SK-N-SH (cell line): ENCODE measurements at regions not wholly inside any gene's neighbourhood (a gene's known extent, or its start where the extent isn't known, plus 50 kb on each side); places are given as distances from the start of the nearest gene placed in this dataset.

Source experiments
- CTCF ChIA-PET: fragments of 300-600, 350-600 bp; formaldehyde crosslinking; extraction: SDS; loops from one replicate; lab custom pipeline; 2021; lab: Yijun Ruan, JAX
- POLR2A ChIA-PET: fragments of 350-600 bp; sonication (Branson Sonifier 250); formaldehyde crosslinking; extraction: SDS; loops from one replicate; lab custom pipeline; 2020; ENCODE audit warnings: antibody characterized with exemption, inconsistent platforms; lab: Yijun Ruan, JAX
- DNase-seq: peaks from one replicate; pipeline ENCODE4 v3.0.0; 2012
- H2AFZ ChIP-seq: fragments of 200-600 bp; sonication (generic); 2 replicates; pipeline ENCODE4 v1.8.1; 2016; ENCODE audit warnings: antibody characterized with exemption, mild to moderate bottlenecking, low read depth
- H3F3A ChIP-seq: fragments of 200-600 bp; sonication (generic); replicated peaks from 2 replicates; pipeline ENCODE3; 2016; ENCODE audit warnings: antibody characterized with exemption, mild to moderate bottlenecking; ENCODE audit not compliant: insufficient read depth
- H3K27ac ChIP-seq, 2 experiments: fragments of 200-500 bp in 1 of 2; fragments of 200-600 bp in 1 of 2; sonication (Bioruptor generic) in 1 of 2; sonication (generic), shearing (Covaris generic) in 1 of 2; 2 replicates each; pipeline versions ENCODE4 v1.5.1 to v1.6.1; 2014 to 2016; ENCODE audit warnings: low read depth in 2 of 2, inconsistent platforms in 1 of 2, low read length in 1 of 2, mild to moderate bottlenecking in 1 of 2, mixed read lengths in 1 of 2
- H3K27me3 ChIP-seq: fragments of 200-600 bp; sonication (generic), shearing (Covaris generic); 2 replicates; pipeline ENCODE4 v1.6.1; 2016; ENCODE audit warnings: mixed run types; ENCODE audit not compliant: insufficient read depth
- H3K36me3 ChIP-seq, 2 experiments: fragments of 200-500 bp in 1 of 2; fragments of 200-600 bp in 1 of 2; sonication (Bioruptor generic) in 1 of 2; sonication (generic) in 1 of 2; replicated peaks in 1 of 2; 2 replicates each; pipeline versions ENCODE3 to v1.5.1; 2014 to 2016; ENCODE audit warnings: low read length in 1 of 2, mild to moderate bottlenecking in 1 of 2; ENCODE audit not compliant: insufficient read depth in 2 of 2, control insufficient read depth in 1 of 2
- H3K4me1 ChIP-seq, 2 experiments: fragments of 200-500 bp in 1 of 2; fragments of 200-600 bp in 1 of 2; sonication (Bioruptor generic) in 1 of 2; sonication (generic), shearing (Covaris generic) in 1 of 2; 2 replicates each; pipeline versions ENCODE4 v1.5.1 to v1.6.1; 2014 to 2016; ENCODE audit warnings: low read depth in 1 of 2, low read length in 1 of 2, mixed run types in 1 of 2; ENCODE audit not compliant: insufficient read depth in 2 of 2, control insufficient read depth in 1 of 2
- H3K4me2 ChIP-seq: fragments of 200-600 bp; sonication (generic), shearing (Covaris generic); 2 replicates; pipeline ENCODE4 v1.6.1; 2017; ENCODE audit warnings: mixed run types
- H3K4me3 ChIP-seq, 2 experiments: fragments of 200-500 bp in 1 of 2; fragments of 200-600 bp in 1 of 2; sonication (Bioruptor generic) in 1 of 2; sonication (generic), shearing (Covaris generic) in 1 of 2; 2 replicates each; pipeline versions ENCODE4 v1.5.1 to v1.8.1; 2014 to 2016; ENCODE audit warnings: low read depth in 2 of 2, inconsistent platforms in 1 of 2, low read length in 1 of 2, mild to moderate bottlenecking in 1 of 2, mixed read lengths in 1 of 2, moderate library complexity in 1 of 2
- H3K79me2 ChIP-seq: fragments of 200-600 bp; sonication (generic); 2 replicates; pipeline ENCODE4 v1.8.1; 2017; ENCODE audit warnings: mild to moderate bottlenecking; ENCODE audit not compliant: insufficient read depth
- H3K9ac ChIP-seq: fragments of 200-600 bp; sonication (generic); 2 replicates; pipeline ENCODE4 v1.6.1; 2017; ENCODE audit warnings: mixed run types
- H3K9me2 ChIP-seq: fragments of 200-600 bp; sonication (generic); 2 replicates; pipeline ENCODE4 v1.6.1; 2017; ENCODE audit warnings: mixed run types
- H3K9me3 ChIP-seq: fragments of 200-600 bp; sonication (generic); 2 replicates; pipeline ENCODE4 v1.6.1; 2017; ENCODE audit warnings: mixed run types, mild to moderate bottlenecking, moderate library complexity
- H4K20me1 ChIP-seq: fragments of 200-600 bp; sonication (generic); 2 replicates; pipeline ENCODE4 v1.6.1; 2017; ENCODE audit warnings: mild to moderate bottlenecking, mixed run types; ENCODE audit not compliant: insufficient read depth
- CHD2 ChIP-seq: fragments of 150-350 bp; IDR thresholded peaks from 2 replicates; pipeline ENCODE4 v1.6.1; 2018; ENCODE audit warnings: low read length; ENCODE audit not compliant: partially characterized antibody
- FOXM1 ChIP-seq: IDR thresholded peaks from 2 replicates; pipeline ENCODE4 v1.4.0; 2012; ENCODE audit warnings: low read depth, mild to moderate bottlenecking
- GATA2 ChIP-seq: sonication (generic); formaldehyde crosslinking; IDR thresholded peaks from 2 replicates; pipeline ENCODE4 v1.5.0; 2020; ENCODE audit warnings: mild to moderate bottlenecking, missing genetic modification reagents
- RFX5 ChIP-seq: IDR thresholded peaks from 2 replicates; pipeline ENCODE4 v1.6.1; 2012; ENCODE audit warnings: mild to moderate bottlenecking, improper control_type of control experiment, low read length
- WGBS: methylation state at CpG from one replicate; pipeline ENCODE4 v1.1.6; 2017; ENCODE audit warnings: low lambda C conversion rate; 5-methylcytosine and 5-hydroxymethylcytosine counted together
- TF ChIP-seq, protein P1 (sequence below): fragments of 150-350 bp; IDR thresholded peaks from 2 replicates; pipeline ENCODE4 v1.6.1; 2016; ENCODE audit warnings: mild to moderate bottlenecking, low read depth, low read length
- TF ChIP-seq, protein P2 (sequence below): IDR thresholded peaks from 2 replicates; pipeline ENCODE4 v1.4.0; 2012; ENCODE audit warnings: low read depth, borderline replicate concordance
- TF ChIP-seq, protein P3 (sequence below): IDR thresholded peaks from 2 replicates; pipeline ENCODE4 v1.4.0; 2012; ENCODE audit warnings: low read depth
- TF ChIP-seq, protein P4 (sequence below): IDR thresholded peaks from 2 replicates; pipeline ENCODE4 v1.4.0; 2012; ENCODE audit warnings: low read depth, borderline replicate concordance

DNA sequence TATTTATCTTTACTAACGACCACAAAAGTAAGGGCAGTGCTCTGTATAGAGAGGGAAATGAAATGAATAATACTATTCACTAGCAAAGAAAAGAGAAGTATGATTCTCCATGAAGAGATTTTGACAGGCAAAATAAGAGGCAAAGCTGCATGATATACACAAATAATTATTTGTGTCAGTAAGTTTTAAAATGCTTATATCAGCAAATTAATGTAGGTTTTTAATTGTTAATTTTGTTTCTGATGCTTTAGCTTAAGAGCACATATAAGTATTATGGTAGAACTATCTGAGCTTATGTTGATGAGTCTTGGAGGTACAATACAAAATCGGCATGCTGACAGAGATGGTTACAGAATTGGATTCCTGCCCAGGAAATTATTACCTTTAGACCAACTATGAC, 383.1 kb upstream of the VSTM2A start:
- 12% methylated on average over 2 of the region's 2 CpGs for WGBS
- CTCF ChIA-PET: no interaction called here
- TF ChIP-seq, protein P1, sequence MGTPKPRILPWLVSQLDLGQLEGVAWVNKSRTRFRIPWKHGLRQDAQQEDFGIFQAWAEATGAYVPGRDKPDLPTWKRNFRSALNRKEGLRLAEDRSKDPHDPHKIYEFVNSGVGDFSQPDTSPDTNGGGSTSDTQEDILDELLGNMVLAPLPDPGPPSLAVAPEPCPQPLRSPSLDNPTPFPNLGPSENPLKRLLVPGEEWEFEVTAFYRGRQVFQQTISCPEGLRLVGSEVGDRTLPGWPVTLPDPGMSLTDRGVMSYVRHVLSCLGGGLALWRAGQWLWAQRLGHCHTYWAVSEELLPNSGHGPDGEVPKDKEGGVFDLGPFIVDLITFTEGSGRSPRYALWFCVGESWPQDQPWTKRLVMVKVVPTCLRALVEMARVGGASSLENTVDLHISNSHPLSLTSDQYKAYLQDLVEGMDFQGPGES: no peak
- TF ChIP-seq CHD2: no peak
- TF ChIP-seq, protein P2, sequence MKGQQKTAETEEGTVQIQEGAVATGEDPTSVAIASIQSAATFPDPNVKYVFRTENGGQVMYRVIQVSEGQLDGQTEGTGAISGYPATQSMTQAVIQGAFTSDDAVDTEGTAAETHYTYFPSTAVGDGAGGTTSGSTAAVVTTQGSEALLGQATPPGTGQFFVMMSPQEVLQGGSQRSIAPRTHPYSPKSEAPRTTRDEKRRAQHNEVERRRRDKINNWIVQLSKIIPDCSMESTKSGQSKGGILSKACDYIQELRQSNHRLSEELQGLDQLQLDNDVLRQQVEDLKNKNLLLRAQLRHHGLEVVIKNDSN: no peak
- TF ChIP-seq, protein P3, sequence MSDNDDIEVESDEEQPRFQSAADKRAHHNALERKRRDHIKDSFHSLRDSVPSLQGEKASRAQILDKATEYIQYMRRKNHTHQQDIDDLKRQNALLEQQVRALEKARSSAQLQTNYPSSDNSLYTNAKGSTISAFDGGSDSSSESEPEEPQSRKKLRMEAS: no peak
- TF ChIP-seq RFX5: no peak

DNA sequence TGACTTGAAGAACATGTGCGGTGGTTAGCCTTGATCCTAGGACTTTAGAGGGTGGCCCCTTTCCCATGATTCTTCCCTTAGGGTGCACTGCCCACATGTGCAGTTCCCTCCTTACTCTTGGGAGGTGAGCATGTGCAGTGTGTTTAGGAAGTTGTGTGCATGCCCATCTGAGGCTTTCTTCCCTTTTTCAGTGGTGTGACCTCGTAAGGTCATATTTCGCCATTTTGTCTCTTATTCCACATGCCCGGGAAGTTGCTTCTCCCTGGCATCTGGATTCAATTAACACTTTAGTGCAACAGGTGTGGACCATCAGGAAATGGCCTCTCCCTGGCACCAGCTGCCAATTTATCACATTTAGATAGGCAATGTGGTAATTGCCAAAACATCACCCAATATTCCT, 380.6 kb upstream of the VSTM2A start:
- no peak for DNase-seq
- H3K27ac ChIP-seq: no peak overlapping the region
- H3K4me3 ChIP-seq: no peak overlapping the region
- CTCF ChIA-PET: no interaction called here
- peaks cover 0 to 3% of the 10 kb centered on the region in 2 experiments for H3K36me3 ChIP-seq
- TF ChIP-seq, protein P4, sequence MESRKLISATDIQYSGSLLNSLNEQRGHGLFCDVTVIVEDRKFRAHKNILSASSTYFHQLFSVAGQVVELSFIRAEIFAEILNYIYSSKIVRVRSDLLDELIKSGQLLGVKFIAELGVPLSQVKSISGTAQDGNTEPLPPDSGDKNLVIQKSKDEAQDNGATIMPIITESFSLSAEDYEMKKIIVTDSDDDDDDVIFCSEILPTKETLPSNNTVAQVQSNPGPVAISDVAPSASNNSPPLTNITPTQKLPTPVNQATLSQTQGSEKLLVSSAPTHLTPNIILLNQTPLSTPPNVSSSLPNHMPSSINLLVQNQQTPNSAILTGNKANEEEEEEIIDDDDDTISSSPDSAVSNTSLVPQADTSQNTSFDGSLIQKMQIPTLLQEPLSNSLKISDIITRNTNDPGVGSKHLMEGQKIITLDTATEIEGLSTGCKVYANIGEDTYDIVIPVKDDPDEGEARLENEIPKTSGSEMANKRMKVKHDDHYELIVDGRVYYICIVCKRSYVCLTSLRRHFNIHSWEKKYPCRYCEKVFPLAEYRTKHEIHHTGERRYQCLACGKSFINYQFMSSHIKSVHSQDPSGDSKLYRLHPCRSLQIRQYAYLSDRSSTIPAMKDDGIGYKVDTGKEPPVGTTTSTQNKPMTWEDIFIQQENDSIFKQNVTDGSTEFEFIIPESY: no peak
- TF ChIP-seq FOXM1 (no peak), GATA2 (no peak)
- TF ChIP-seq, all 33 proteins: peak for 0
- Histone ChIP-seq H3K9me2 (no peaks in the 10 kb centered on the region), H3K4me1 (no peaks in the 10 kb centered on the region), H3F3A (no peaks in the 10 kb centered on the region), H3K9ac (no peak overlapping the region), H3K79me2 (no peaks in the 10 kb centered on the region), H2AFZ (no peak overlapping the region), H3K27me3 (no peaks in the 10 kb centered on the region), H3K4me2 (no peak overlapping the region), H4K20me1 (no peaks in the 10 kb centered on the region), H3K9me3 (peaks cover 16% of the 10 kb centered on the region)
- POLR2A ChIA-PET: no interaction called here
- WGBS: 40% methylated on average over 4 of the region's 4 CpGs

More for the DNA sequence above, 383.1 kb upstream of the VSTM2A start:
- no peaks in the 10 kb centered on the region for H3K79me2 ChIP-seq
- no peaks in the 10 kb centered on the region for H3K36me3 ChIP-seq
- no peaks in the 10 kb centered on the region for H3K27me3 ChIP-seq
- no peak overlapping the region for H3K4me2 ChIP-seq
- H3K9me3 ChIP-seq: peaks cover 14% of the 10 kb centered on the region; the same call in 1 of the 2 replicates
- no peak overlapping the region for H3K4me3 ChIP-seq
- no peak overlapping the region for H3K9ac ChIP-seq
- no peak for DNase-seq
- H3K4me1 ChIP-seq: no peaks in the 10 kb centered on the region; a peak in 1 of 4 replicates
- H3K9me2 ChIP-seq: no peaks in the 10 kb centered on the region
- H3F3A ChIP-seq: no peaks in the 10 kb centered on the region
- POLR2A ChIA-PET: no interaction called here
- H4K20me1 ChIP-seq: no peaks in the 10 kb centered on the region
- H3K27ac ChIP-seq: no peak overlapping the region
- H2AFZ ChIP-seq: no peak overlapping the region
